ENCODE measurements at regions not wholly inside any gene's neighbourhood (a gene's known extent, or its start where the extent isn't known, plus 50 kb on each side); places are given as distances from the start of the nearest gene placed in this dataset.
"Not testable (repeated sequence)": the region's sequence is repeated elsewhere in the genome, so short reads cannot be mapped to it uniquely, and the experiment has no call there.

DNA sequence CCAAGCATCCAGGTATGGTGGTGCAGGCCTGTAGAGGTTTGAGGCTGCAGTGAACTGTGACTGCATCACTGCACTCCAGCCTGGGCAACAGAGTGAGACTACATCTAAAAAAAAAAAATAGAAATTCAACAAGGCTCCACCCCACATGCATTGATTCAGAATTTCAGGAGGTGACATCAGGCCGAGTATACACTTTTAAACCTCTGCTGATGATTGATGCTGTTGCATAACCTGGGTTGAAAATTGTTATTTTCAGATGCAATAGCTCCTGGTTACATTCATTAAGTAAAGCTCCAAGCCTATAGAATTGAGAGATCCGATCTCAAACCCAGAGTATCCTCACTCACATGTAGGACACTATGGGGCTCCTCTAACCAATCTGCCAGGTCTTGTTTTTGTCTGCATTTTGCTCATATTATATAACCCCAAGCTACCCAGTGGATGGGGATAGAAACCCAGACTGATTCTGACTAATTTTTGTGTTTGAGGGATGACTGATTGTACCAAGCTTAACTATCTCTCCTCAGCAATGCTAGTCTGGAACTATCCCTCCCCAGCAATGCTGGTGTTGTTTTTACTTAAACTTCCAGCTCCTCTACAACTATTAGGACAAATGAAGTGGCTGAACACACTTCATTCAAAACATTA is 123.5 kb upstream of the PREP start:
- Histone ChIP-seq H3K4me3 (no peak overlapping the region), H3K36me3 (ENCODE audit: low read depth) (no peaks in the 10 kb centered on the region), H2AFZ (no peak overlapping the region), H3K4me2 (no peak overlapping the region), H3K9me2 (ENCODE audit: insufficient read depth) (no peaks in the 10 kb centered on the region; the same call in 1 of the 2 replicates), H3K9me3 (ENCODE audit: insufficient read depth, low read depth) (no peaks in the 10 kb centered on the region), H3K79me2 (ENCODE audit: low read depth) (no peaks in the 10 kb centered on the region), H4K20me1 (ENCODE audit: insufficient read depth) (no peaks in the 10 kb centered on the region), H3K27me3 (ENCODE audit: insufficient read depth, low read depth) (no peaks in the 10 kb centered on the region), H3K4me1 (replicated peaks; ENCODE audit: insufficient read depth) (peaks cover 9% of the 10 kb centered on the region; the same call in 1 of the 2 replicates), H3F3A (ENCODE audit: insufficient read depth, low read depth) (no peaks in the 10 kb centered on the region), H3K27ac (no peak overlapping the region)
- POLR2A ChIA-PET (ENCODE audit: unreplicated experiment): no interaction called here
- DNase-seq: no peak
- intact Hi-C loops (cut with micrococcal nuclease; ENCODE audit: unreplicated experiment): no loop called here
- BruUV-seq (replicated peaks): no TSS peak
- TF ChIP-seq EZH2 (IDR thresholded peaks at IDR 0.05; ENCODE audit: low read depth) (no peak), CTCF (conservative IDR thresholded peaks at IDR 0.05) (no peak)
- CTCF ChIA-PET: no interaction called here

DNA sequence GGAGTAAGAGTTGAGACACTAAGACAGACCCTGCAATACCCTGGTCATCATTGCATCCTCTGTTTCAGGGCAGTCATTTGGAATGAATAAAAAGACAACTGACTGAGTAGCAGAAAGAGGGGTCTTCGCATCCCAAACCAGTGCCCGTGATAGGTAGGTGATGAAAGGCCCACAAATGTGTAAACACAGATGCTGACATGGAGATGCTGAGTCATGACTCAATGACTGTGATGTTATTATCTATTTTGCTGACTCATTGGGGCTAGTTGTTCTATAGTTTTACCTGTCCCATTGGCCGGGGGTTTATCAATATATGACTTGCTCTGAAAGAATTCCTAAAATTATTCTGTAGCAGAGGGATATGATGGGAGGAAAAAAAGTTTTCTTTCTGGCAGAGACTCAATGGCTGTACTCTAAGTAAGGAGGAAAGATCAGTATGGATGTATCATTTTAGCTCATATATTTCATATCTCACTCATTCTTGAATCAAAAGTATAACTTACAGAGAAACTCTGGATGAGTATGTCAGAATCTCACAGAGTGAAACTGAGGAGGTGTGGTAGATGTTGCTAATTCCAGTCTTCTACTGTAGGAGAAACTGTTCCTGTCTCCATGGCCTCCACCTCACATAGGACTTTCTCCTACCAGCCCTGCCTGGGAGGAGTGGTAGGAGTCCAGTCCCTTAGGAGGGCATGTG is 119.9 kb upstream of the PREP start:
- Histone ChIP-seq H3K36me3 (ENCODE audit: low read depth) (no peaks in the 10 kb centered on the region), H4K20me1 (ENCODE audit: insufficient read depth) (no peaks in the 10 kb centered on the region), H3K27me3 (ENCODE audit: insufficient read depth, low read depth) (no peaks in the 10 kb centered on the region), H3K4me2 (no peak overlapping the region), H3K79me2 (ENCODE audit: low read depth) (no peaks in the 10 kb centered on the region), H3F3A (ENCODE audit: insufficient read depth, low read depth) (no peaks in the 10 kb centered on the region), H3K4me3 (no peak overlapping the region), H3K4me1 (replicated peaks; ENCODE audit: insufficient read depth) (peaks cover 9% of the 10 kb centered on the region; the same call in 1 of the 2 replicates), H3K9me2 (ENCODE audit: insufficient read depth) (no peaks in the 10 kb centered on the region; the same call in 1 of the 2 replicates), H3K27ac (peak overlapping the region; percentile 26; the same call in 1 of the 2 replicates), H3K9me3 (ENCODE audit: insufficient read depth, low read depth) (no peaks in the 10 kb centered on the region), H2AFZ (peak overlapping the region; percentile 26)
- BruUV-seq (replicated peaks): no TSS peak
- TF ChIP-seq CTCF (conservative IDR thresholded peaks at IDR 0.05): no peak
- TF ChIP-seq EZH2 (IDR thresholded peaks at IDR 0.05; ENCODE audit: low read depth): no peak
- ChIA-PET CTCF (no interaction called here), POLR2A (ENCODE audit: unreplicated experiment) (interaction anchor here (0.6 to 0.7 kb wide), 2 partner anchors 72 to 803 kb away, joined by 6 read pairs; partner anchors contain the start of gene ATG5)
- DNase-seq: peak in 1 of 2 experiments; percentile 56
- intact Hi-C loops (cut with micrococcal nuclease; ENCODE audit: unreplicated experiment): no loop called here

DNA sequence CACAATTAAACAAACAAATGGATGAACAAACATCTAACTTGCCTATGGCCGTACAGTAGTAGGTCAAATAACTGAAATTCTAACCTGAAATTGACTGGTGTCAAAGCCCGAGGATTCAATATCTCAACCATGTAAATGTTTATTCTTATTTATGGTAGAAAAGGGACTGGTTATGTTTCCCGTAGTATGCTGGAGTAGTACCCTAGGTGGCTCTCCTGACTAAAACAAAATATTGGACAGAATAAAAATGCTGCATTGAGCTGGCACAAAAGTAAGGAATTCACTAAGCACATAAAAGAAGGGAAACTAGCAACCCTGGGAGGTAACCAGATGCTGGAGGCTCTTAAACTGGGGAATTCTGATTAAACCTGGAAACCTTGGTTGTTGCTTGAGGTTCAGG is 117.1 kb upstream of the PREP start:
- Histone ChIP-seq H3F3A (ENCODE audit: insufficient read depth, low read depth) (no peaks in the 10 kb centered on the region), H4K20me1 (ENCODE audit: insufficient read depth) (no peaks in the 10 kb centered on the region), H3K36me3 (ENCODE audit: low read depth) (no peaks in the 10 kb centered on the region), H3K4me2 (no peak overlapping the region), H3K27ac (no peak overlapping the region), H3K4me3 (no peak overlapping the region), H3K4me1 (replicated peaks; ENCODE audit: insufficient read depth) (peaks cover 9% of the 10 kb centered on the region; the same call in 1 of the 2 replicates), H3K79me2 (ENCODE audit: low read depth) (no peaks in the 10 kb centered on the region), H3K9me2 (ENCODE audit: insufficient read depth) (no peaks in the 10 kb centered on the region), H3K9me3 (ENCODE audit: insufficient read depth, low read depth) (no peaks in the 10 kb centered on the region), H2AFZ (no peak overlapping the region), H3K27me3 (ENCODE audit: insufficient read depth, low read depth) (no peaks in the 10 kb centered on the region)
- ChIA-PET CTCF (interaction anchor here (0.6 kb wide), 1 partner anchor 156 kb away, joined by 3 read pairs; no protein-coding TSS in a partner anchor), POLR2A (ENCODE audit: unreplicated experiment) (no interaction called here)
- TF ChIP-seq CTCF (conservative IDR thresholded peaks at IDR 0.05) (no peak; the same call in 1 of the 2 replicates), EZH2 (IDR thresholded peaks at IDR 0.05; ENCODE audit: low read depth) (no peak)
- intact Hi-C loops (cut with micrococcal nuclease; ENCODE audit: unreplicated experiment): no loop called here
- DNase-seq: no peak
- BruUV-seq (replicated peaks): no TSS peak

DNA sequence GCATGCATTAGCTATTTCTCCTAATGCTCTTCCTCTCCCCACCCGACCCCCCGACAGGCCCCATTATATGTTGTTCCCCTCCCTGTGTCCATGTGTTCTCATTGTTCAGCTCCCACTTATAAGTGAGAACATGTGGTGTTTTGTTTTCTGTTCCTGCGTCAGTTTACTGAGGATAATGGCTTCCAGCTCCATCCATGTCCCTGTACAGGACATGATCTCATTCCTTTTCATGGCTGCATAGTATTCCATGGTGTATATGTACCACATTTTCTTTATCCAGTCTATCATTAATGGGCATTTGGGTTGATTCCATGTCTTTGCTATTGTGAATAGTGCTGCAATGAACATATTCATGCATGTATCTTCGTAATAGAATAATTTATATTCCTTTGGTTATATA is 116.1 kb upstream of the PREP start:
- BruUV-seq (replicated peaks); H3K27me3 ChIP-seq (ENCODE audit: insufficient read depth, low read depth); H3K4me3 ChIP-seq; H3F3A ChIP-seq (ENCODE audit: insufficient read depth, low read depth); H3K79me2 ChIP-seq (ENCODE audit: low read depth); H3K36me3 ChIP-seq (ENCODE audit: low read depth); H3K4me2 ChIP-seq; H3K9me2 ChIP-seq (ENCODE audit: insufficient read depth); H2AFZ ChIP-seq; intact Hi-C loops (cut with micrococcal nuclease; ENCODE audit: unreplicated experiment); DNase-seq; H3K27ac ChIP-seq; H4K20me1 ChIP-seq (ENCODE audit: insufficient read depth); H3K9me3 ChIP-seq (ENCODE audit: insufficient read depth, low read depth); CTCF ChIA-PET; H3K4me1 ChIP-seq (replicated peaks; ENCODE audit: insufficient read depth): not testable (repeated sequence)
- POLR2A ChIA-PET (ENCODE audit: unreplicated experiment): interaction anchor here (0.6 kb wide), 1 partner anchor 534 kb away, joined by 3 read pairs; no protein-coding TSS in a partner anchor

Data from PC-9 (cell line).